GM12865 (cell line): ENCODE measurements at regions not wholly inside any gene's neighbourhood (a gene's known extent, or its start where the extent isn't known, plus 50 kb on each side); places are given as distances from the start of the nearest gene placed in this dataset.

ENCODE experiments used
- DNase-seq: peaks from one replicate; pipeline ENCODE4 v3.0.0; 2010; ENCODE audit warnings: low read depth
- H3K4me3 ChIP-seq: 2 replicates; pipeline ENCODE4 v1.5.1; 2011; ENCODE audit warnings: mild to moderate bottlenecking, low read depth, low read length, control low read depth
- TF ChIP-seq, protein P1 (sequence below): IDR thresholded peaks from 2 replicates; pipeline ENCODE4 v1.5.1; 2011; ENCODE audit warnings: low read length, control low read depth, low read depth, inconsistent platforms; ENCODE audit not compliant: insufficient read depth; ENCODE audit errors: missing control alignments

- no peak overlapping the region for H3K4me3 ChIP-seq
- DNase-seq, result no peak
- TF ChIP-seq, protein P1, sequence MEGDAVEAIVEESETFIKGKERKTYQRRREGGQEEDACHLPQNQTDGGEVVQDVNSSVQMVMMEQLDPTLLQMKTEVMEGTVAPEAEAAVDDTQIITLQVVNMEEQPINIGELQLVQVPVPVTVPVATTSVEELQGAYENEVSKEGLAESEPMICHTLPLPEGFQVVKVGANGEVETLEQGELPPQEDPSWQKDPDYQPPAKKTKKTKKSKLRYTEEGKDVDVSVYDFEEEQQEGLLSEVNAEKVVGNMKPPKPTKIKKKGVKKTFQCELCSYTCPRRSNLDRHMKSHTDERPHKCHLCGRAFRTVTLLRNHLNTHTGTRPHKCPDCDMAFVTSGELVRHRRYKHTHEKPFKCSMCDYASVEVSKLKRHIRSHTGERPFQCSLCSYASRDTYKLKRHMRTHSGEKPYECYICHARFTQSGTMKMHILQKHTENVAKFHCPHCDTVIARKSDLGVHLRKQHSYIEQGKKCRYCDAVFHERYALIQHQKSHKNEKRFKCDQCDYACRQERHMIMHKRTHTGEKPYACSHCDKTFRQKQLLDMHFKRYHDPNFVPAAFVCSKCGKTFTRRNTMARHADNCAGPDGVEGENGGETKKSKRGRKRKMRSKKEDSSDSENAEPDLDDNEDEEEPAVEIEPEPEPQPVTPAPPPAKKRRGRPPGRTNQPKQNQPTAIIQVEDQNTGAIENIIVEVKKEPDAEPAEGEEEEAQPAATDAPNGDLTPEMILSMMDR, result no peak
Measured at GRCh38 chr11:134682577-134682976, 270.5 kb upstream of the B3GAT1 start.

DNA sequence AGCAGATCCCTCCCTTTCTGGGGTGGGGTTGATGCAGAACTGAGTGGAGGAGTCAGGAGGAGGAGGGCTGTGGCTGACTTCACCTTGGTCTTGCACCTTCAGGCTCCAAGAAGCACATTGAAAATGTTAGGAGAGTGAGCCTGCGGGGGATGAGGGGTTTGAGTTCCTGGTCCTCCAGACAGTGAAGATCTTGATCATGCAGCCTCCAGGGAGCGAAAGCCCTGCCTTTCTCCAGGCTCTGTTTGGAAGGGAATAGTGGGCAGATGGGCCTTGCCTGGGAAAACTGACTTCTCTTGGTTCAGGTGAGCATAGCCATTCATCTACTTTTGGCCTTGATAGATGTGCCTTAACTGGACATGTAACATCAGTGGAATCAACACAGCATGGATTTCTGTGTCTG is 267.6 kb upstream of the B3GAT1 start:
- TF ChIP-seq, protein P1, result no peak

GRCh38 chr11:134678744-134679143 is 266.7 kb upstream of the B3GAT1 start:
- no peak for DNase-seq
- H3K4me3 ChIP-seq, result no peak overlapping the region
- TF ChIP-seq, protein P1, result no peak

More for the DNA sequence above, 267.6 kb upstream of the B3GAT1 start:
- no peak overlapping the region for H3K4me3 ChIP-seq
- DNase-seq, result no peak

GRCh38 chr11:134677891-134678551 is 266.0 kb upstream of the B3GAT1 start:
- TF ChIP-seq, protein P1, result no peak
- no peak for DNase-seq
- no peak overlapping the region for H3K4me3 ChIP-seq

DNA sequence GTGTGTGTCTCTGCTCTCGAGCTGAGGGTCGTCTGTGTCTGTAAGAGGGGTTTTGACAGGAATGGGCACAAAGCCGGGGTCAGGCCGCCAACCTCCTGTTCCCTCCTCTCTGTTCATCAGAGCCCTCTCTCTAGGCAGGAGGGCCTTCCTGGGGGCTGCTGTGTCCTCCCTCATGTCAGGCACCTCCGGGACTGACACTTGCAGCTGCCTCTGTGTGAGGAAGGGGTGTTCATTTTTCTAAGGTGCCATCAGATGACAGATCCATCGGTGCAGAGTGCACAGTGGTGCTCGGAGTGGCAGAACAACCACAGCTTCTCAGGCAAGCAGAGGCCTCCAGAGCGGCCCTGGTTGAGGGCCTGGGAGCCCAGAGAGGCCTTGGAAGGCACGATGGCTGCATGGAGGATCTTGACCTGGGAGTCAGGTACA is 265.4 kb upstream of the B3GAT1 start:
- H3K4me3 ChIP-seq, result no peak overlapping the region
- TF ChIP-seq, protein P1, result no peak
- DNase-seq, result no peak

GRCh38 chr11:134676516-134677287 is 264.7 kb upstream of the B3GAT1 start:
- TF ChIP-seq, protein P1, result no peak
- H3K4me3 ChIP-seq, result no peak overlapping the region
- no peak for DNase-seq
